GM12875 (cell line): ENCODE measurements at regions not wholly inside any gene's neighbourhood (a gene's known extent, or its start where the extent isn't known, plus 50 kb on each side); places are given as distances from the start of the nearest gene placed in this dataset.

ENCODE experiments used
- H3K4me3 ChIP-seq: one replicate; pipeline ENCODE4 v1.5.1; 2011; ENCODE audit warnings: low read depth, low read length, control low read depth
- TF ChIP-seq, protein P1 (sequence below): IDR thresholded peaks from 2 replicates; pipeline ENCODE4 v1.5.1; 2011; ENCODE audit warnings: low read depth, mild to moderate bottlenecking, control low read depth, inconsistent platforms, low read length, moderate library complexity, borderline replicate concordance; ENCODE audit not compliant: insufficient read depth

- TF ChIP-seq, protein P1, sequence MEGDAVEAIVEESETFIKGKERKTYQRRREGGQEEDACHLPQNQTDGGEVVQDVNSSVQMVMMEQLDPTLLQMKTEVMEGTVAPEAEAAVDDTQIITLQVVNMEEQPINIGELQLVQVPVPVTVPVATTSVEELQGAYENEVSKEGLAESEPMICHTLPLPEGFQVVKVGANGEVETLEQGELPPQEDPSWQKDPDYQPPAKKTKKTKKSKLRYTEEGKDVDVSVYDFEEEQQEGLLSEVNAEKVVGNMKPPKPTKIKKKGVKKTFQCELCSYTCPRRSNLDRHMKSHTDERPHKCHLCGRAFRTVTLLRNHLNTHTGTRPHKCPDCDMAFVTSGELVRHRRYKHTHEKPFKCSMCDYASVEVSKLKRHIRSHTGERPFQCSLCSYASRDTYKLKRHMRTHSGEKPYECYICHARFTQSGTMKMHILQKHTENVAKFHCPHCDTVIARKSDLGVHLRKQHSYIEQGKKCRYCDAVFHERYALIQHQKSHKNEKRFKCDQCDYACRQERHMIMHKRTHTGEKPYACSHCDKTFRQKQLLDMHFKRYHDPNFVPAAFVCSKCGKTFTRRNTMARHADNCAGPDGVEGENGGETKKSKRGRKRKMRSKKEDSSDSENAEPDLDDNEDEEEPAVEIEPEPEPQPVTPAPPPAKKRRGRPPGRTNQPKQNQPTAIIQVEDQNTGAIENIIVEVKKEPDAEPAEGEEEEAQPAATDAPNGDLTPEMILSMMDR: no peak
- no peak overlapping the region for H3K4me3 ChIP-seq
Observed at GRCh38 chr12:45549337-45549902, 180.1 kb upstream of the ARID2 start.

- TF ChIP-seq, protein P1: no peak
- H3K4me3 ChIP-seq: no peak overlapping the region
Observed at GRCh38 chr12:45553204-45553603, 176.3 kb upstream of the ARID2 start.

DNA sequence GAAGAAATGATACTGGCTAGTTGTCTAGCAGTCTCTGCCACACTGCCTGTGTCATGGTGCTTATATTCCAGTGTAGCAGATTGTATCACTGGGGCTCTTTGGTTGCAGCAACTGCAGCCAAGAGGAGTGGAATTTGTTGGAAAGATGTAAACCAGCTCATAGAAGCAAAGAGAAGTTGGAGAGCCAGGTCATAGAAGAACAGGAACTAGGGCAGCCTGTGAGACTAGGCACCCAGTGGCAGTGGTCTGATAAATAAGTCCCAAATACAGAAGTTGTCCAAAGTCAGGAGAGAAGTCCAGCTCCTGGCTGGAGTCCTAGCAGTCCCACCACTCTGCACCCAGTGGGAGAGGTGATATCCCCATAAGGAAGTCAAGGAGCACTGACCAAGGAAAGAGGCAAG is 172.5 kb upstream of the ARID2 start:
- TF ChIP-seq, protein P1: no peak
- H3K4me3 ChIP-seq: no peak overlapping the region

DNA sequence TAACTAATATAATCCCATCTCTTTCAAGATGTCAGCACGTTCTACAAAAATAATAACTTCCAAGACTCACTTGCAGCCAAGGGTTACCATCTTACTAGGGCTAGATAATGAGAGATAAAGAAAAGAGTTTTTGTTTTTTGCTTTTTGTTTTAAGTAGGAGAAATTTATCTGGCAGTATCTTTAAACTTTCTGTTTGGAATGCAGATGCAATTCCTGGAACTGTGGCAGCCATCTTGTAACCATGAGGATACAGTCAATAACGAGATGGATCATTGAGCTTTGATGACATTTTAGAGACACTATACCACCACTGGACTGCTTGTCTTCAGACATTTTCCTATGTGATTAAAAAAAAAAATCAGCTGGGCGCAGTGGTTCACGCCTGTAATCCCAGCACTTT is 171.2 kb upstream of the ARID2 start:
- H3K4me3 ChIP-seq: no peak overlapping the region
- TF ChIP-seq, protein P1: no peak

DNA sequence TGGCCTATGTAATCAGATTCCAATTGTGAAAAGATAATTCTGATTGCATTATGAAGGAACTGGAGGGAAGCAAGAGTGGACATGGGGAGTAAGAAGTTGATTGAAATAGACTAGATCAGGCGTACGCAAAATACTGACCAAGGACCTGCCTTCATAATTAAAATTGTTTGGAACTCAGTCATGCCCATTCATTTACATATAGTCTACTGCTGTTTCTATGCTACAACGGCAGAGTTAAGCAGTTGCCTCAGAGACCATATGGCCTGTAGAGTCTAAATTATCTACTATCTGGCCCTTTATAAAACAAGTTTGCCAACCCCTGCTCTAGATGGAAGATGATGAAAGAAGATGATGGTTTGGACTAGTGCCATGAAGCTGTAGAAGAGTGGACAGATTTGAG is 170.0 kb upstream of the ARID2 start:
- H3K4me3 ChIP-seq: no peak overlapping the region
- TF ChIP-seq, protein P1: no peak

- TF ChIP-seq, protein P1: no peak
- H3K4me3 ChIP-seq: no peak overlapping the region
Observed at GRCh38 chr12:45560689-45561088, 168.8 kb upstream of the ARID2 start.

DNA sequence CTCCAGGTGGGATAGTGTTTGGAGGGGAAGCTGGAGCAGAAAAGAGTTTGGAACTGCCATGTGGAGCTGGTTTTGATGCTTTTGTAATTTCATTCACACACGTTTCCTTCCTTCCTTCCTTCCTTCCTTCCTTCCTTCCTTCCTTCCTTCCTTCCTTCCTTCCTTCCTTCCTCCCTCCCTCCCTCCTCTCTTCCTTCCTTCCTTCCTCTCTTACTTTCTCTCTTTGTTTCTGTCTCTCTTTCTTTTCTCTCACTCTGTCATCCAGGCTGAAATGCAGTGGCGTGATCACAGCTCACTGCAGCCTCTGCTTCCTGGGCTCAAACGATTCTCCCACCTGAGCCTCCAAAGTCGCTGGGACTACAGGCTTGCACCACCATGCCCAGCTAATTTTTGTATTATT is 168.0 kb upstream of the ARID2 start:
- no peak overlapping the region for H3K4me3 ChIP-seq
- TF ChIP-seq, protein P1: no peak
